PC-9 (cell line): ENCODE measurements at regions not wholly inside any gene's neighbourhood (a gene's known extent, or its start where the extent isn't known, plus 50 kb on each side); places are given as distances from the start of the nearest gene placed in this dataset.

Source experiments
- BruUV-seq: library from RNA; stranded (reverse); fragments of 400-500 nt; replicated peaks from 2 replicates; lab custom pipeline; 2021; lab: Mats Ljungman, UMichigan
- CTCF ChIA-PET: fragments of 300-600 bp; sonication (Branson Sonifier 250); formaldehyde crosslinking; loops from one replicate; lab custom pipeline; 2022; ENCODE audit warnings: antibody characterized with exemption; lab: Charles Lee
- POLR2A ChIA-PET: fragments of 300-600 bp; sonication (Branson Sonifier 250); formaldehyde crosslinking; loops from one replicate; lab custom pipeline; 2022; ENCODE audit warnings: antibody characterized with exemption; ENCODE audit not compliant: unreplicated experiment; lab: Charles Lee
- DNase-seq, 2 experiments: peaks; one replicate each; pipeline versions ENCODE4 v3.0.0 to v3.0.0-alpha.2; 2015 to 2022; ENCODE audit warnings: mixed read lengths in 1 of 2
- H2AFZ ChIP-seq: fragments of 200-600 bp; sonication (generic); 2 replicates; pipeline ENCODE4 v1.8.1; 2017; ENCODE audit warnings: antibody characterized with exemption
- H3F3A ChIP-seq: fragments of 200-600 bp; sonication (generic); 2 replicates; pipeline ENCODE4 v1.8.1; 2017; ENCODE audit warnings: antibody characterized with exemption, mild to moderate bottlenecking, low read depth; ENCODE audit not compliant: insufficient read depth
- H3K27ac ChIP-seq: fragments of 200-600 bp; sonication (generic); 2 replicates; pipeline ENCODE4 v1.6.1; 2016; ENCODE audit warnings: mixed run types
- H3K27me3 ChIP-seq: fragments of 200-600 bp; sonication (generic); 2 replicates; pipeline ENCODE4 v1.6.1; 2016; ENCODE audit warnings: low read depth, mixed run types; ENCODE audit not compliant: insufficient read depth
- H3K36me3 ChIP-seq: fragments of 200-600 bp; sonication (generic); 2 replicates; pipeline ENCODE4 v1.6.1; 2016; ENCODE audit warnings: low read depth, mixed run types
- H3K4me1 ChIP-seq: fragments of 200-600 bp; sonication (generic); replicated peaks from 2 replicates; pipeline ENCODE4 v1.6.1; 2016; ENCODE audit warnings: mixed run types; ENCODE audit not compliant: insufficient read depth
- H3K4me2 ChIP-seq: fragments of 200-600 bp; sonication (generic); 2 replicates; pipeline ENCODE4 v1.6.1; 2017; ENCODE audit warnings: mixed run types
- H3K4me3 ChIP-seq: fragments of 200-600 bp; sonication (generic); 2 replicates; pipeline ENCODE4 v1.6.1; 2016; ENCODE audit warnings: mixed run types
- H3K79me2 ChIP-seq: fragments of 200-600 bp; sonication (generic); 2 replicates; pipeline ENCODE4 v1.6.1; 2017; ENCODE audit warnings: low read depth, mixed run types
- H3K9me2 ChIP-seq: fragments of 200-600 bp; sonication (generic); 2 replicates; pipeline ENCODE4 v1.8.1; 2017; ENCODE audit warnings: mild to moderate bottlenecking; ENCODE audit not compliant: insufficient read depth
- H3K9me3 ChIP-seq: fragments of 200-600 bp; sonication (generic); 2 replicates; pipeline ENCODE4 v1.8.1; 2016; ENCODE audit warnings: low read depth; ENCODE audit not compliant: insufficient read depth
- H4K20me1 ChIP-seq: fragments of 200-600 bp; sonication (generic); 2 replicates; pipeline ENCODE4 v1.8.1; 2017; ENCODE audit not compliant: insufficient read depth
- CTCF ChIP-seq: fragments of 200-600 bp; sonication (generic); conservative IDR thresholded peaks from 2 replicates; pipeline ENCODE4 v1.6.1; 2017; ENCODE audit warnings: mixed run types, antibody characterized with exemption, mild to moderate bottlenecking, moderate library complexity
- EZH2 ChIP-seq: fragments of 200-600 bp; sonication (generic); IDR thresholded peaks from 2 replicates; pipeline ENCODE4 v1.8.0; 2017; ENCODE audit warnings: antibody characterized with exemption, low read depth
- intact Hi-C: fragments of 100-400 bp; cut with micrococcal nuclease; formaldehyde crosslinking; loops from one replicate; pipeline ENCODE4 v1.10.0; 2022; ENCODE audit not compliant: unreplicated experiment

DNA sequence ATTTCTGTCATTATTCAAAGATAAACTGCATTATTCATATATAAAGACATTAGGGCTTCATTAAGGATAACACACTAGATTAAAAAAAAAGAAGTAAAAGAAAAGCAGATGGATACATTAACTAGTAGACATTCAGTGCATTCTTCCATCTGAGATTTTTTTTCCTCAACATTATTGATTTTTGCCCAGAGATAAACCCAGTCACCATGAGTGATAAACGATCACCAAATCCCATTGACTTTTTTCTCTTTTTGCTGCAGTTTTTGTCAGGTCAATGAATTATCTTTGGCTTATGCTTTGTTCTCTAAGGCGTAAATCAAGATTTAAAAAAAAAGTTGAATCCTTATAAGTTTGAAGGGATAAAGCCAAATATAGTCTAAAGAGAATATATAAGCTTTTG lies 925.0 kb downstream of the GBE1 start:
- BruUV-seq = no TSS peak
- TF ChIP-seq CTCF (no peak), EZH2 (no peak)
- DNase-seq = no peak
- Histone ChIP-seq H3K36me3 (no peaks in the 10 kb centered on the region), H3K79me2 (no peaks in the 10 kb centered on the region), H3K27ac (no peak overlapping the region), H4K20me1 (no peaks in the 10 kb centered on the region), H3K9me2 (no peaks in the 10 kb centered on the region), H3K4me3 (no peak overlapping the region), H3F3A (no peaks in the 10 kb centered on the region), H3K9me3 (no peaks in the 10 kb centered on the region), H3K27me3 (no peaks in the 10 kb centered on the region), H3K4me1 (no peaks in the 10 kb centered on the region), H2AFZ (no peak overlapping the region), H3K4me2 (no peak overlapping the region)
- intact Hi-C loops = no loop called here
- ChIA-PET POLR2A (no interaction called here), CTCF (no interaction called here)

DNA sequence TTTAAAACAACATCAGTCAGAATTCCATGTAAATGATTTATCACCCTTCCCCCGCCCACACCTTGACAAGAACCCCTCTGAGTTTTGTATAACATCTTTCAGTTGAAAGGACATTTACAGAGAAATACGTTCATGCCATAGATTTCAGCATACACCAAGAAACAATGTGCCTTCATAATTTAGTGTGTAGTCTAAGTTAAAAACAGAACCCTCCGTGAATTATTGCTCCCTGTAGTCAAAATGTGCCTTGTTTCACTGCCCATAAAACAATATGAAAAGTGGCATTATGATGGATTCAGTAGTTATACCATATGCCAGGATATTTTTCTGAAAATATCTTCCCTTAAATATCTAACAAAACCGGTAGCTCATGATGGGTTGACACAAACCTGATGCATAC lies 953.9 kb downstream of the GBE1 start:
- intact Hi-C loops = no loop called here
- Histone ChIP-seq H4K20me1 (no peaks in the 10 kb centered on the region), H3K4me2 (no peak overlapping the region), H3K9me3 (no peaks in the 10 kb centered on the region), H3K36me3 (no peaks in the 10 kb centered on the region), H3K27me3 (no peaks in the 10 kb centered on the region), H3K9me2 (no peaks in the 10 kb centered on the region), H3F3A (no peaks in the 10 kb centered on the region), H3K4me3 (no peak overlapping the region), H3K27ac (no peak overlapping the region), H3K4me1 (no peaks in the 10 kb centered on the region), H2AFZ (0 out of 2 replicates have a peak overlapping the region, but pooled peaks have one; percentile 23), H3K79me2 (no peaks in the 10 kb centered on the region)
- DNase-seq = no peak
- no peak for TF ChIP-seq EZH2
- TF ChIP-seq CTCF = no peak
- ChIA-PET POLR2A (no interaction called here), CTCF (no interaction called here)
- BruUV-seq = no TSS peak

DNA sequence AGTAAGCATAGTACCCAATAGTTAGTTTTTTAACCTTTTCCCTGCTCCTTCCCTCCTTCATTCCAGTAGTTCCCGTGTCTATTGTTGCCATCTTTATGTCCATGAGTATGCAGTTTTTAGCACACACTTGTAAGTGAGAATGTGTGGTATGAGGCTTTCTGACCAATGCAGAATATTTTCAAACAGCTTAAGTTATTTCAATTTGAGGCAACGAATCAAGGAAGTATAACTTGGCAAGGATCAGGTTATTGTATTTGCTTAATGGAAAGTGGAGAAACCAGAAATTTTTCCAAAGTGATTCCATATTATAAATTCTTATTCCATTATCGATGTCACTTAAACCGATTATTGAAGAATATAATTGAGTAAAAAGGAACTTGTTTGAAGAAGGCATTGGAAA lies 954.8 kb downstream of the GBE1 start:
- H3K27ac ChIP-seq = no peak overlapping the region
- H3K9me2 ChIP-seq = no peaks in the 10 kb centered on the region
- no peak overlapping the region for H3K4me3 ChIP-seq
- 0 out of 2 replicates have a peak overlapping the region, but pooled peaks have one; percentile 27 for H2AFZ ChIP-seq
- no peaks in the 10 kb centered on the region for H3K27me3 ChIP-seq
- no peak overlapping the region for H3K4me2 ChIP-seq
- no peak for TF ChIP-seq CTCF
- no peak for TF ChIP-seq EZH2
- BruUV-seq = no TSS peak
- H3K4me1 ChIP-seq = no peaks in the 10 kb centered on the region
- ChIA-PET POLR2A (no interaction called here), CTCF (no interaction called here)
- no peaks in the 10 kb centered on the region for H3F3A ChIP-seq
- no peaks in the 10 kb centered on the region for H3K9me3 ChIP-seq
- H4K20me1 ChIP-seq = no peaks in the 10 kb centered on the region
- no peak for DNase-seq
- intact Hi-C loops = no loop called here
- H3K79me2 ChIP-seq = no peaks in the 10 kb centered on the region
- no peaks in the 10 kb centered on the region for H3K36me3 ChIP-seq
